ENCODE measurements at regions not wholly inside any gene's neighbourhood (a gene's known extent, or its start where the extent isn't known, plus 50 kb on each side); places are given as distances from the start of the nearest gene placed in this dataset.
"Not testable (repeated sequence)": the region's sequence is repeated elsewhere in the genome, so short reads cannot be mapped to it uniquely, and the experiment has no call there.

DNA sequence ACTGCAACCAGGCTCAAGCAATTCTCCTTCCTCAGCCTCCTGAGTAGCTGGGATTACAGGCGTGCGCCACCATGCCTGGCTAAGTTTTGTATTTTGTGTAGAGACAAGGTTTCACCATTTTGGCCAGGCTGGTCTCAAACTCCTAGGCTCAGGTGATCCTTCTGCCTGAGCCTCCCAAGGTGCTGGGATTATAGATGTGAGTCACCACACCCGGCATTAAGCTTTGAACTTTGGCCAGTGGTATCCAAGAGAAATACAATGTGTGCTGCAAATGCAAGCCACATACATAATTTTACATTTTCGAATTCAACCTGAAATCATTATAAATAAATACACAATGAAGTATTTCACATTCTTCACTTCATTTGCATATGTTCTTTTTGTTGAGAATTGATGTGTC lies 94.0 kb upstream of the ERV3-1 start:
- TF ChIP-seq, protein P1, sequence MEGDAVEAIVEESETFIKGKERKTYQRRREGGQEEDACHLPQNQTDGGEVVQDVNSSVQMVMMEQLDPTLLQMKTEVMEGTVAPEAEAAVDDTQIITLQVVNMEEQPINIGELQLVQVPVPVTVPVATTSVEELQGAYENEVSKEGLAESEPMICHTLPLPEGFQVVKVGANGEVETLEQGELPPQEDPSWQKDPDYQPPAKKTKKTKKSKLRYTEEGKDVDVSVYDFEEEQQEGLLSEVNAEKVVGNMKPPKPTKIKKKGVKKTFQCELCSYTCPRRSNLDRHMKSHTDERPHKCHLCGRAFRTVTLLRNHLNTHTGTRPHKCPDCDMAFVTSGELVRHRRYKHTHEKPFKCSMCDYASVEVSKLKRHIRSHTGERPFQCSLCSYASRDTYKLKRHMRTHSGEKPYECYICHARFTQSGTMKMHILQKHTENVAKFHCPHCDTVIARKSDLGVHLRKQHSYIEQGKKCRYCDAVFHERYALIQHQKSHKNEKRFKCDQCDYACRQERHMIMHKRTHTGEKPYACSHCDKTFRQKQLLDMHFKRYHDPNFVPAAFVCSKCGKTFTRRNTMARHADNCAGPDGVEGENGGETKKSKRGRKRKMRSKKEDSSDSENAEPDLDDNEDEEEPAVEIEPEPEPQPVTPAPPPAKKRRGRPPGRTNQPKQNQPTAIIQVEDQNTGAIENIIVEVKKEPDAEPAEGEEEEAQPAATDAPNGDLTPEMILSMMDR (conservative IDR thresholded peaks at IDR 0.05; ENCODE audit: low read depth, low read length) = not testable (repeated sequence)
- not testable (repeated sequence) for TF ChIP-seq EZH2phosphoT487 (IDR thresholded peaks at IDR 0.05; ENCODE audit: borderline replicate concordance, low read length); EZH2 (IDR thresholded peaks at IDR 0.05; ENCODE audit: low read length, unreplicated experiment)
